Lower leg skin (tissue), 3 donors: ENCODE measurements at regions not wholly inside any gene's neighbourhood (a gene's known extent, or its start where the extent isn't known, plus 50 kb on each side); places are given as distances from the start of the nearest gene placed in this dataset.

Experiments
- CTCF ChIP-seq, 3 donors: fragments of 450-650 bp; IDR thresholded peaks; one replicate each; pipeline ENCODE4 v1.5.1; 2016; ENCODE audit warnings: antibody characterized with exemption in 3 of 3, mild to moderate bottlenecking in 3 of 3, moderate library complexity in 2 of 3
- POLR2A ChIP-seq, 2 donors: fragments of 450-650 bp; IDR thresholded peaks; one replicate each; pipeline ENCODE4 v1.6.1; 2016 to 2017; ENCODE audit warnings: antibody characterized with exemption in 2 of 2, mild to moderate bottlenecking in 1 of 2, moderate library complexity in 1 of 2

- TF ChIP-seq POLR2A (IDR thresholded peaks at IDR 0.05) (no peak), CTCF (IDR thresholded peaks at IDR 0.05) (no peak)
Observed at GRCh38 chr20:48453477-48454093, 374.2 kb downstream of the PREX1 start.
